Upper lobe of right lung (tissue), 1 donor: ENCODE measurements at regions not wholly inside any gene's neighbourhood (a gene's known extent, or its start where the extent isn't known, plus 50 kb on each side); places are given as distances from the start of the nearest gene placed in this dataset.

Experiments used
- ATAC-seq: fragments of 200-7000 bp; cut with Tn5 transposase; one replicate; pipeline ENCODE4 v1.9.1; 2020; ENCODE audit warnings: mild to moderate bottlenecking, moderate library complexity
- DNase-seq: peaks from one replicate; pipeline ENCODE4 v3.0.0-alpha.2; 2020
- H3K27ac ChIP-seq: fragments of 200-600 bp; one replicate; pipeline ENCODE4 v1.8.0; 2022
- H3K27me3 ChIP-seq: fragments of 200-600 bp; one replicate; pipeline ENCODE4 v1.8.0; 2022; ENCODE audit warnings: mild to moderate bottlenecking
- H3K36me3 ChIP-seq: fragments of 200-600 bp; one replicate; pipeline ENCODE4 v1.8.0; 2022
- H3K4me1 ChIP-seq: fragments of 200-600 bp; one replicate; pipeline ENCODE4 v1.8.0; 2022
- H3K4me3 ChIP-seq: fragments of 200-600 bp; one replicate; pipeline ENCODE4 v1.8.0; 2022; ENCODE audit warnings: mild to moderate bottlenecking
- H3K9me3 ChIP-seq: fragments of 200-600 bp; one replicate; pipeline ENCODE4 v1.8.0; 2022
- intact Hi-C: fragments of 100-400 bp; cut with DNase I; formaldehyde crosslinking; loops from one replicate; pipeline ENCODE4 v1.11.0; 2022
- TF ChIP-seq, protein P1 (sequence below): fragments of 200-600 bp; IDR thresholded peaks from one replicate; pipeline ENCODE4 v1.8.0; 2022; ENCODE audit warnings: antibody characterized with exemption
- donor health status: DM: no; HTN: yes; CAD: no; lungs with severe emphysema.

DNA sequence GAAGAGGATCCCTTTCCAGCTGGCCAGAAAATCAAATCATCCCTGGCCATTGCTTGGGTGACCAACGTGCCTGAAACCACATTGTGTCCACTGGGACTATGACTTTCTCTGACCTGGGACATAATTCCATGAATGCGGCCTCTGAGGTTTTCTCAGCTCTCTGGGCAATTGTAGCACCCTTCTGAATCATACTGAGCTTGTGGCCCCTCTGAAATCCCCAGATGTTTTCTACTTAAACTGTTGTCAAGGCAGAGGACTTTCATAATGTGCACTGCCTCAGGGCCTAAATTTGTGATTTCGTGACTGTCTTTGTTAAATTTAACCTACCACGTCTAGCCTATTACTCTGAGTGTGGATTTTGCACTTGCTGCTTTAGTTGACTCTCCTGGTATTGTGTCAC is 321.1 kb upstream of the PLET1 start:
- TF ChIP-seq, protein P1, sequence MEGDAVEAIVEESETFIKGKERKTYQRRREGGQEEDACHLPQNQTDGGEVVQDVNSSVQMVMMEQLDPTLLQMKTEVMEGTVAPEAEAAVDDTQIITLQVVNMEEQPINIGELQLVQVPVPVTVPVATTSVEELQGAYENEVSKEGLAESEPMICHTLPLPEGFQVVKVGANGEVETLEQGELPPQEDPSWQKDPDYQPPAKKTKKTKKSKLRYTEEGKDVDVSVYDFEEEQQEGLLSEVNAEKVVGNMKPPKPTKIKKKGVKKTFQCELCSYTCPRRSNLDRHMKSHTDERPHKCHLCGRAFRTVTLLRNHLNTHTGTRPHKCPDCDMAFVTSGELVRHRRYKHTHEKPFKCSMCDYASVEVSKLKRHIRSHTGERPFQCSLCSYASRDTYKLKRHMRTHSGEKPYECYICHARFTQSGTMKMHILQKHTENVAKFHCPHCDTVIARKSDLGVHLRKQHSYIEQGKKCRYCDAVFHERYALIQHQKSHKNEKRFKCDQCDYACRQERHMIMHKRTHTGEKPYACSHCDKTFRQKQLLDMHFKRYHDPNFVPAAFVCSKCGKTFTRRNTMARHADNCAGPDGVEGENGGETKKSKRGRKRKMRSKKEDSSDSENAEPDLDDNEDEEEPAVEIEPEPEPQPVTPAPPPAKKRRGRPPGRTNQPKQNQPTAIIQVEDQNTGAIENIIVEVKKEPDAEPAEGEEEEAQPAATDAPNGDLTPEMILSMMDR: no peak
- no peak for ATAC-seq
- intact Hi-C loops: no loop called here
- no peak overlapping the region for H3K27ac ChIP-seq
- no peak overlapping the region for H3K4me3 ChIP-seq
- no peaks in the 10 kb centered on the region for H3K9me3 ChIP-seq
- H3K36me3 ChIP-seq: no peaks in the 10 kb centered on the region
- no peak for DNase-seq
- H3K27me3 ChIP-seq: no peaks in the 10 kb centered on the region
- H3K4me1 ChIP-seq: no peaks in the 10 kb centered on the region

DNA sequence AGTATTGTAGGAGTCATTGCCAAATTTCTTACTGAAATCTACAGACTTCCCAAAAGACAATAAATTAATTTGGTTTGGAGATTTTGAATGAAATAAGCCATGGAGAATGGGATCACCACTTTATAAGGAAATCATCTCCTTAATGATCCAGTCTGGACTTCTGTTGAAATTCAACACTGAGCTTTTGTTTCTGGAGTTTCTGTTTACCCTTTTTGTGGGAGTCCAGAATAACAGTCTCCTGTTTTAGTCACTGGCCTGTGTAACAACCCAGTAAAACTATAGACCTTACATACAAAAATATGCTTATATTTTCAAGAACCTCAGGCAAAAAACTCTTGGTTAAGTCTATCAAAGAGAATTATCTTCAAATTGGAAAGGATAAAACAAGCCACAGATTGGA is 321.7 kb upstream of the PLET1 start:
- Histone ChIP-seq H3K27ac (no peak overlapping the region), H3K4me1 (no peaks in the 10 kb centered on the region), H3K36me3 (no peaks in the 10 kb centered on the region), H3K4me3 (no peak overlapping the region), H3K9me3 (no peaks in the 10 kb centered on the region), H3K27me3 (no peaks in the 10 kb centered on the region)
- ATAC-seq (no peak), DNase-seq (no peak)
- intact Hi-C loops: no loop called here
- TF ChIP-seq, protein P1: no peak

DNA sequence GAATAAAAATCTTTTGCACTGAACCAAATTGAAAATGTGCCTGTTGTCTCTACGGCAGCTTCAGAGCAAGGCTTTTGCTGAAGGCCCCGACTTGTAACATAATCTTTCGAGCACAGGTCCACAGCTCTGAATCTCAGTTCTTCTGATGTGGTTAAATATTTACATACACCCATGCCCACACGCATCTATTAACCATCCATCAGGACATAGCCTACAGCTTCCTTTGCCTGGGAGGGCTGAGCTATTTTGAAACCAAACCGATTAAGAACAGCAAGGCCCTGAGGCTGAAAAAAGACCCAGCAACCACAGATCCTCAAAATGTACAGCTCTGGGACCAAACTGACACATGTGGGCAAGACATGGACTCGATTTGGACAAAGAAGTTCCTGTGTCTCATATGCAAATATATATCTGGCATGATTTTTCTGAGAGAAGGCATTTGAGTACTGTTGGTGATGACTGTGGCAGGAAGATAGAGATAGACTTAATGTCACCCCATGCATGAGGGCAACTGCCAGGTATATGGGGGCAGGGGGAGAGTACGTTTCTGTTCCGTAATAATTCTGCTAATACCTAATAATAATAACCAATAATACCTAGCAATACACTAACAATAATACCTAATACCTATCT is 322.7 kb upstream of the PLET1 start:
- no peak overlapping the region for H3K27ac ChIP-seq
- TF ChIP-seq, protein P1: no peak
- ATAC-seq: no peak

DNA sequence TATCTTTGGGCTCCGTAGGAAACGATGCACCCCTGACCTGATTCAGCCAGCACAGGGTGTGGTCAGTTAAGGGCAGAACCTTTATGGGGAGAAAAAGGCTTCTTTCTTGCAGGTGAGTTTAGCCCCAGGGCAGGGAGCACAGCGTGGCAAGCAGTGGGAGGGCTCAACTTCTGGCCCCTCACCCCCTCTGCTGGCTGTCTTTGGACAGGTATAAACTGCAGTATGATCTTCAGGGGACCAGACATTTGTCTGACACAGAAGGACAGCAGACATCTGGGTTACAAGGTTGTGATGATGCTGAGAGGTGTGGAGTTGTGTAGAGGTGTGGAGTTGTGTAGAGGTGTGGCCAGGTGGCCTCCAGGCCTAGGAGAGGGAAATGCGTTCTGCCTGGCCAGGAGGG is 324.0 kb upstream of the PLET1 start:
- no peak overlapping the region for H3K4me3 ChIP-seq
- H3K9me3 ChIP-seq: no peaks in the 10 kb centered on the region
- no peaks in the 10 kb centered on the region for H3K36me3 ChIP-seq
- H3K27ac ChIP-seq: no peak overlapping the region
- H3K27me3 ChIP-seq: no peaks in the 10 kb centered on the region
- TF ChIP-seq, protein P1: no peak
- ATAC-seq (no peak), DNase-seq (no peak)
- intact Hi-C loops: loop anchor here (5.0 kb wide), 1 partner anchor 703 kb away; no protein-coding TSS in a partner anchor
- H3K4me1 ChIP-seq: no peaks in the 10 kb centered on the region

More for the DNA sequence above, 322.7 kb upstream of the PLET1 start:
- Histone ChIP-seq H3K4me1 (no peaks in the 10 kb centered on the region), H3K27me3 (no peaks in the 10 kb centered on the region), H3K9me3 (no peaks in the 10 kb centered on the region), H3K4me3 (no peak overlapping the region), H3K36me3 (no peaks in the 10 kb centered on the region)
- DNase-seq: no peak
- intact Hi-C loops: no loop called here

DNA sequence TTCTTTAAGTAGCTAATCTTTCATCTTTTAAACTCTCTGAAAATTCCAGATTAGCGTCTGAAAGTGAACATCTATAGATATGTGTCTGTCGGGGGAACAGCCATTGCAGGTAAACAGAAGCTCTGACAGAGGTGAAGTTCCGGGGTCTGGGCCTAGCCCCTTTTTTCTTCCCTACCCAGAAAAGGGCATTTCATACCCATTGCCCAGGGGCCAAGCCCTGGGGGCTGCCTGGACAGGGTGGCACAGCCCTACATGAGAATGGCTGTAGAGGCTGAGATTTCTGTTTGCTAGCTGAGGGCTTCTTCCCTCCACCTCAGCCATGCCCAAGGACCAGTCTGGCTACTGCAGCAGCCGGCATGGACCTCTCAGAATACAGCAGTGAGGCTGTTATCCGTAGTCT is 327.0 kb upstream of the PLET1 start:
- H3K9me3 ChIP-seq: no peaks in the 10 kb centered on the region
- ATAC-seq (no peak), DNase-seq (no peak)
- H3K4me3 ChIP-seq: no peak overlapping the region
- H3K4me1 ChIP-seq: no peaks in the 10 kb centered on the region
- no peaks in the 10 kb centered on the region for H3K27me3 ChIP-seq
- H3K36me3 ChIP-seq: no peaks in the 10 kb centered on the region
- intact Hi-C loops: loop anchor here (5.0 kb wide), 1 partner anchor 700 kb away; no protein-coding TSS in a partner anchor
- TF ChIP-seq, protein P1: no peak
- no peak overlapping the region for H3K27ac ChIP-seq

DNA sequence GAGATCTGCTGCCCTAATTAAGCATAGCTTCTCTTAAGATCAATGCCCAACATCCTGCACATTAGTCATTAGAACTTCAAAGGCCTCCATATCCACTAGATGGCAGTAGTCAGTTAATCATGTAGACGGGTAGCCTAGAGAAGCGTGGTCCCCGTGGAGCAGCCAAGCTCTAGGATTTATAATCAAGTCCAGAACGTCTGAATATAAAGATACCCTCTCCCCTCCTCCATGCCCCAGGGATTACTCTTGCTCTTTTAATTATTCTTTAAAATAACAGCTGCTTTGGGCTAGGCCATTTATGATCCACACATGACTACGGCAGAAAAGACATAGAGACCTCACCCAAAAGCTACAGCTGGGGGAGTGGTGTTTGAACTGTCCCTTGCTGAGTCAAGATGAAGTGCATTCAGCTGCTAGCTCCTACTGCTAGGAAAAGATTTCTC is 327.6 kb upstream of the PLET1 start:
- no peak overlapping the region for H3K27ac ChIP-seq
- H3K9me3 ChIP-seq: no peaks in the 10 kb centered on the region
- TF ChIP-seq, protein P1: peak; percentile 74
- no peaks in the 10 kb centered on the region for H3K4me1 ChIP-seq
- no peak for DNase-seq
- ATAC-seq: peak; percentile 84
- intact Hi-C loops: loop anchor here (5.0 kb wide), 1 partner anchor 699 kb away; no protein-coding TSS in a partner anchor
- no peaks in the 10 kb centered on the region for H3K27me3 ChIP-seq
- no peak overlapping the region for H3K4me3 ChIP-seq
- no peaks in the 10 kb centered on the region for H3K36me3 ChIP-seq
